ENCODE measurements at regions not wholly inside any gene's neighbourhood (a gene's known extent, or its start where the extent isn't known, plus 50 kb on each side); places are given as distances from the start of the nearest gene placed in this dataset.

GRCh38 chr2:104312684-104313083, 541.2 kb upstream of the POU3F3 start:
- no peaks in the 10 kb centered on the region for H3K27me3 ChIP-seq (ENCODE audit: insufficient read depth)

GRCh38 chr2:104318001-104318665, 535.8 kb upstream of the POU3F3 start:
- POLR2A ChIA-PET, result no interaction called here
- CTCF ChIA-PET, result no interaction called here

More at GRCh38 chr2:104312684-104313083, 541.2 kb upstream of the POU3F3 start:
- 26% methylated on average over 4 of the region's 4 CpGs for WGBS (ENCODE audit: low lambda C conversion rate)
- Histone ChIP-seq H4K20me1 (ENCODE audit: insufficient read depth) (no peaks in the 10 kb centered on the region), H3K4me1 (ENCODE audit: control insufficient read depth in 1 of 2, insufficient read depth in 2 of 2, low read depth in 1 of 2, low read length in 1 of 2) (no peaks in the 10 kb centered on the region), H3K9ac (no peak overlapping the region), H3F3A (replicated peaks; ENCODE audit: insufficient read depth) (no peaks in the 10 kb centered on the region), H3K9me2 (no peaks in the 10 kb centered on the region), H3K27ac (ENCODE audit: low read depth in 2 of 2, low read length in 1 of 2) (no peak overlapping the region), H3K4me2 (no peak overlapping the region), H3K9me3 (no peaks in the 10 kb centered on the region), H3K36me3 (replicated peaks in 1 of 2; ENCODE audit: control insufficient read depth in 1 of 2, insufficient read depth in 2 of 2, low read length in 1 of 2) (no peaks in the 10 kb centered on the region), H2AFZ (ENCODE audit: low read depth) (no peak overlapping the region), H3K79me2 (ENCODE audit: insufficient read depth) (no peaks in the 10 kb centered on the region), H3K4me3 (ENCODE audit: low read depth in 2 of 2, low read length in 1 of 2) (no peak overlapping the region)
- DNase-seq, result no peak
- CTCF ChIA-PET, result no interaction called here
- TF ChIP-seq EP300 (IDR thresholded peaks at IDR 0.05; ENCODE audit: borderline replicate concordance in 1 of 2, low read depth in 1 of 2, low read length in 1 of 2) (no peak), ZBTB33 (IDR thresholded peaks at IDR 0.05; ENCODE audit: borderline replicate concordance, low read depth) (no peak), GABPA (IDR thresholded peaks at IDR 0.05; ENCODE audit: low read depth) (no peak), MXI1 (IDR thresholded peaks at IDR 0.05; ENCODE audit: low read depth, low read length) (no peak), CHD2 (IDR thresholded peaks at IDR 0.05; ENCODE audit: low read length, partially characterized antibody) (no peak), SMC3 (IDR thresholded peaks at IDR 0.05; ENCODE audit: low read depth, low read length) (no peak), SIN3A (IDR thresholded peaks at IDR 0.05; ENCODE audit: borderline replicate concordance, low read depth, low read length) (no peak), USF1 (IDR thresholded peaks at IDR 0.05; ENCODE audit: borderline replicate concordance, low read depth) (no peak)
- POLR2A ChIA-PET, result no interaction called here

More at GRCh38 chr2:104318001-104318665, 535.8 kb upstream of the POU3F3 start:
- Histone ChIP-seq H3F3A (replicated peaks; ENCODE audit: insufficient read depth) (no peaks in the 10 kb centered on the region), H3K4me2 (no peak overlapping the region), H4K20me1 (ENCODE audit: insufficient read depth) (no peaks in the 10 kb centered on the region), H3K9me2 (no peaks in the 10 kb centered on the region), H2AFZ (ENCODE audit: low read depth) (no peak overlapping the region), H3K9me3 (no peaks in the 10 kb centered on the region), H3K27ac (ENCODE audit: low read depth in 2 of 2, low read length in 1 of 2) (no peak overlapping the region), H3K4me1 (ENCODE audit: control insufficient read depth in 1 of 2, insufficient read depth in 2 of 2, low read depth in 1 of 2, low read length in 1 of 2) (no peaks in the 10 kb centered on the region), H3K36me3 (replicated peaks in 1 of 2; ENCODE audit: control insufficient read depth in 1 of 2, insufficient read depth in 2 of 2, low read length in 1 of 2) (no peaks in the 10 kb centered on the region), H3K9ac (no peak overlapping the region), H3K79me2 (ENCODE audit: insufficient read depth) (no peaks in the 10 kb centered on the region), H3K4me3 (ENCODE audit: low read depth in 2 of 2, low read length in 1 of 2) (no peak overlapping the region), H3K27me3 (ENCODE audit: insufficient read depth) (no peaks in the 10 kb centered on the region)
- TF ChIP-seq GABPA (IDR thresholded peaks at IDR 0.05; ENCODE audit: low read depth) (no peak), EZH2phosphoT487 (IDR thresholded peaks at IDR 0.05; ENCODE audit: borderline replicate concordance, low read depth) (no peak), IRF3 (IDR thresholded peaks at IDR 0.05; ENCODE audit: low read depth, low read length) (no peak), GATA2 (CRISPR knock-in tag; IDR thresholded peaks at IDR 0.05) (no peak), RAD21 (IDR thresholded peaks at IDR 0.05; ENCODE audit: low read length) (no peak), NFIC (IDR thresholded peaks at IDR 0.05; ENCODE audit: borderline replicate concordance) (no peak), EP300 (IDR thresholded peaks at IDR 0.05; ENCODE audit: borderline replicate concordance in 1 of 2, low read depth in 1 of 2, low read length in 1 of 2) (no peak), TEAD4 (IDR thresholded peaks at IDR 0.05; ENCODE audit: borderline replicate concordance, insufficient read depth) (no peak), ELF1 (IDR thresholded peaks at IDR 0.05) (no peak), POLR2AphosphoS5 (IDR thresholded peaks at IDR 0.05; ENCODE audit: low read depth, low read length) (no peak), MAX (IDR thresholded peaks at IDR 0.05; ENCODE audit: low read depth) (no peak), FOSL2 (IDR thresholded peaks at IDR 0.05; ENCODE audit: borderline replicate concordance, low read depth) (no peak), PBX3 (IDR thresholded peaks at IDR 0.05) (no peak), JUND (IDR thresholded peaks at IDR 0.05) (no peak)
- 35% methylated on average over 6 of the region's 6 CpGs for WGBS (ENCODE audit: low lambda C conversion rate)
- DNase-seq, result no peak
